Endothelial cell of umbilical vein (primary cell): ENCODE measurements at regions not wholly inside any gene's neighbourhood (a gene's known extent, or its start where the extent isn't known, plus 50 kb on each side); places are given as distances from the start of the nearest gene placed in this dataset.

ENCODE experiments used
- BruUV-seq: library from RNA; stranded (reverse); fragments of 400-500 nt; replicated peaks from 2 replicates; lab custom pipeline; 2021; lab: Mats Ljungman, UMichigan
- CTCF ChIA-PET: fragments of 300-600, 350-600 bp; sonication (Branson Sonifier 250); formaldehyde crosslinking; loops from one replicate; lab custom pipeline; 2021; ENCODE audit warnings: antibody characterized with exemption, inconsistent platforms; lab: Charles Lee
- POLR2A ChIA-PET: fragments of 300-600, 350-600 bp; sonication (Branson Sonifier 250); formaldehyde crosslinking; loops from one replicate; lab custom pipeline; 2021; ENCODE audit warnings: antibody characterized with exemption, inconsistent platforms; lab: Charles Lee
- DNase-seq: peaks from one replicate; pipeline ENCODE4 v3.0.0-alpha.2; 2011; ENCODE audit warnings: low read depth, low spot score
- FAIRE-seq: peaks from 2 replicates; lab custom pipeline; 2011; peaks lifted over from hg19 to GRCh38; lab: Jason Lieb, UNC
- H2AFZ ChIP-seq: 2 replicates; pipeline ENCODE4 v1.6.0; 2012; ENCODE audit warnings: low read depth, low read length, control low read depth, inconsistent platforms
- H3K27ac ChIP-seq: 2 replicates; pipeline ENCODE4 v1.5.1; 2011; ENCODE audit warnings: low read depth, mild to moderate bottlenecking, control low read depth, low read length, moderate library complexity; ENCODE audit not compliant: insufficient read depth
- H3K27me3 ChIP-seq, 2 experiments: 2 replicates each; pipeline versions ENCODE4 v1.6.0 to v1.6.1; 2011; ENCODE audit warnings: low read length in 2 of 2, mixed read lengths in 1 of 2; ENCODE audit not compliant: control insufficient read depth in 2 of 2, insufficient read depth in 2 of 2
- H3K36me3 ChIP-seq, 2 experiments: 2 replicates in 1 of 2; 3 replicates in 1 of 2; pipeline ENCODE4 v1.5.1; 2011; ENCODE audit warnings: low read length in 2 of 2, mild to moderate bottlenecking in 1 of 2, moderate library complexity in 1 of 2; ENCODE audit not compliant: control insufficient read depth in 2 of 2, insufficient read depth in 2 of 2; ENCODE audit errors: extremely low read depth in 1 of 2
- H3K4me1 ChIP-seq: 3 replicates; pipeline ENCODE4 v1.5.1; 2011; ENCODE audit warnings: mild to moderate bottlenecking, low read length; ENCODE audit not compliant: control insufficient read depth, insufficient read depth; ENCODE audit errors: extremely low read depth
- H3K4me2 ChIP-seq: 2 replicates; pipeline ENCODE4 v1.6.1; 2011; ENCODE audit warnings: low read length, control low read depth, mixed read lengths; ENCODE audit not compliant: insufficient read depth
- H3K4me3 ChIP-seq, 3 experiments: fragments of 200-600 bp in 1 of 3; sonication (generic), shearing (Covaris generic) in 1 of 3; replicated peaks in 1 of 3; 2 replicates each; pipeline ENCODE4 v1.5.1; 2011 to 2016; ENCODE audit warnings: control low read depth in 3 of 3, low read length in 3 of 3, mild to moderate bottlenecking in 2 of 3, inconsistent platforms in 1 of 3, low read depth in 1 of 3, moderate library complexity in 1 of 3; ENCODE audit not compliant: insufficient read depth in 1 of 3
- H3K79me2 ChIP-seq: 2 replicates; pipeline ENCODE4 v1.6.0; 2012; ENCODE audit warnings: low read length, inconsistent platforms; ENCODE audit not compliant: control insufficient read depth, insufficient read depth
- H3K9ac ChIP-seq: replicated peaks from 2 replicates; pipeline ENCODE3; 2011; ENCODE audit warnings: low read length, control low read depth; ENCODE audit not compliant: insufficient read depth; ENCODE audit errors: extremely low read depth
- H3K9me1 ChIP-seq: replicated peaks from 3 replicates; pipeline ENCODE4 v1.6.0; 2011; ENCODE audit warnings: mild to moderate bottlenecking, low read length; ENCODE audit not compliant: control insufficient read depth, insufficient read depth; ENCODE audit errors: extremely low read depth
- H3K9me3 ChIP-seq: replicated peaks from 2 replicates; pipeline ENCODE4 v1.5.1; 2012; ENCODE audit warnings: low read length, inconsistent platforms; ENCODE audit not compliant: control insufficient read depth, insufficient read depth
- H4K20me1 ChIP-seq: replicated peaks from 2 replicates; pipeline ENCODE3; 2011; ENCODE audit warnings: mild to moderate bottlenecking, low read length; ENCODE audit not compliant: control insufficient read depth, insufficient read depth; ENCODE audit errors: extremely low read depth
- EZH2 ChIP-seq: IDR thresholded peaks from 2 replicates; pipeline ENCODE4 v1.6.1; 2012; ENCODE audit warnings: borderline replicate concordance, low read depth, mild to moderate bottlenecking, moderate library complexity, low read length, inconsistent platforms; ENCODE audit not compliant: severe bottlenecking
- FOS ChIP-seq: IDR thresholded peaks from 2 replicates; pipeline ENCODE4 v1.6.1; 2011; ENCODE audit warnings: mild to moderate bottlenecking, low read length, moderate library complexity, borderline replicate concordance; ENCODE audit not compliant: insufficient read depth
- GATA2 ChIP-seq: IDR thresholded peaks from 2 replicates; pipeline ENCODE4 v1.7.0; 2011; ENCODE audit warnings: low read depth, mild to moderate bottlenecking, moderate library complexity, mixed read lengths, low read length; ENCODE audit not compliant: insufficient read length, insufficient read depth
- JUN ChIP-seq: IDR thresholded peaks from 2 replicates; pipeline ENCODE4 v1.6.1; 2011; ENCODE audit warnings: borderline replicate concordance, low read depth; ENCODE audit not compliant: insufficient read length, insufficient read depth
- MAX ChIP-seq: IDR thresholded peaks from 2 replicates; pipeline ENCODE4 v1.6.1; 2011; ENCODE audit not compliant: insufficient read depth, insufficient read length
- MYC ChIP-seq: IDR thresholded peaks from one replicate; pipeline ENCODE4 v1.6.1; 2011; ENCODE audit warnings: mild to moderate bottlenecking, low read depth, low read length
- POLR2A ChIP-seq: IDR thresholded peaks from 2 replicates; pipeline ENCODE4 v1.6.1; 2012; ENCODE audit warnings: low read depth, mild to moderate bottlenecking, control low read depth, low read length
- POLR2AphosphoS5 ChIP-seq: IDR thresholded peaks from 2 replicates; pipeline ENCODE4 v1.6.1; 2012; ENCODE audit warnings: low read depth, mild to moderate bottlenecking, control low read depth, low read length, moderate library complexity; ENCODE audit not compliant: insufficient read depth
- dilution Hi-C: fragments of 300-500 bp; cut with MboI; formaldehyde crosslinking; loops from one replicate; pipeline ENCODE4 v1.15.0; 2019; ENCODE audit warnings: low sequenced_read_pairs; ENCODE audit not compliant: extremely low pct_ligation_motif_present
- intact Hi-C: fragments of 100-400 bp; cut with micrococcal nuclease; formaldehyde crosslinking; loops from one replicate; pipeline ENCODE4 v1.10.0; 2022
- TF ChIP-seq, protein P1 (sequence below), 2 donors: IDR thresholded peaks; 1 replicate in 1 of 2; 2 replicates in 1 of 2; pipeline ENCODE4 v1.5.1; 2011; ENCODE audit warnings: low read length in 2 of 2, mild to moderate bottlenecking in 2 of 2, moderate library complexity in 2 of 2, control low read depth in 1 of 2, inconsistent platforms in 1 of 2, low read depth in 1 of 2; ENCODE audit not compliant: insufficient read depth in 1 of 2; ENCODE audit errors: extremely low read depth in 1 of 2

- H2AFZ ChIP-seq, result no peak overlapping the region
- H3K9me1 ChIP-seq, result no peaks in the 10 kb centered on the region
- POLR2A ChIA-PET, result no interaction called here
- H3K27me3 ChIP-seq, result no peaks in the 10 kb centered on the region
- dilution Hi-C loops (no loop called here), intact Hi-C loops (no loop called here)
- CTCF ChIA-PET, result no interaction called here
- no peak overlapping the region for H3K4me2 ChIP-seq
- TF ChIP-seq POLR2A (no peak), MYC (no peak), JUN (no peak), POLR2AphosphoS5 (no peak), EZH2 (no peak), FOS (no peak), GATA2 (no peak), MAX (no peak)
- TF ChIP-seq, protein P1, sequence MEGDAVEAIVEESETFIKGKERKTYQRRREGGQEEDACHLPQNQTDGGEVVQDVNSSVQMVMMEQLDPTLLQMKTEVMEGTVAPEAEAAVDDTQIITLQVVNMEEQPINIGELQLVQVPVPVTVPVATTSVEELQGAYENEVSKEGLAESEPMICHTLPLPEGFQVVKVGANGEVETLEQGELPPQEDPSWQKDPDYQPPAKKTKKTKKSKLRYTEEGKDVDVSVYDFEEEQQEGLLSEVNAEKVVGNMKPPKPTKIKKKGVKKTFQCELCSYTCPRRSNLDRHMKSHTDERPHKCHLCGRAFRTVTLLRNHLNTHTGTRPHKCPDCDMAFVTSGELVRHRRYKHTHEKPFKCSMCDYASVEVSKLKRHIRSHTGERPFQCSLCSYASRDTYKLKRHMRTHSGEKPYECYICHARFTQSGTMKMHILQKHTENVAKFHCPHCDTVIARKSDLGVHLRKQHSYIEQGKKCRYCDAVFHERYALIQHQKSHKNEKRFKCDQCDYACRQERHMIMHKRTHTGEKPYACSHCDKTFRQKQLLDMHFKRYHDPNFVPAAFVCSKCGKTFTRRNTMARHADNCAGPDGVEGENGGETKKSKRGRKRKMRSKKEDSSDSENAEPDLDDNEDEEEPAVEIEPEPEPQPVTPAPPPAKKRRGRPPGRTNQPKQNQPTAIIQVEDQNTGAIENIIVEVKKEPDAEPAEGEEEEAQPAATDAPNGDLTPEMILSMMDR (IDR thresholded peaks at IDR 0.05; ENCODE audit: extremely low read depth in 1 of 2, insufficient read depth in 1 of 2, low read depth in 1 of 2, low read length in 2 of 2), result no peak
- H3K4me3 ChIP-seq, result no peak overlapping the region
- no peaks in the 10 kb centered on the region for H3K79me2 ChIP-seq
- H3K9ac ChIP-seq, result no peak overlapping the region
- H4K20me1 ChIP-seq, result no peaks in the 10 kb centered on the region
- H3K9me3 ChIP-seq, result no peaks in the 10 kb centered on the region
- no TSS peak for BruUV-seq
- H3K27ac ChIP-seq, result no peak overlapping the region
- H3K4me1 ChIP-seq, result no peaks in the 10 kb centered on the region
- H3K36me3 ChIP-seq, result no peaks in the 10 kb centered on the region
- DNase-seq (no peak), FAIRE-seq (peak; percentile 38)
Observed at GRCh38 chrX:150240643-150240970, 122.5 kb upstream of the MAMLD1 start.
